H1 (cell line): ENCODE measurements at regions not wholly inside any gene's neighbourhood (a gene's known extent, or its start where the extent isn't known, plus 50 kb on each side); places are given as distances from the start of the nearest gene placed in this dataset.

Experiments used
- CTCF ChIA-PET: fragments of 300-600 bp; sonication (Branson Sonifier 250); formaldehyde crosslinking; loops from one replicate; lab custom pipeline; 2021; ENCODE audit not compliant: partially characterized antibody; lab: Charles Lee
- POLR2A ChIA-PET: fragments of 300-600 bp; sonication (Branson Sonifier 250); formaldehyde crosslinking; loops from one replicate; lab custom pipeline; 2021; ENCODE audit warnings: inconsistent platforms; ENCODE audit not compliant: partially characterized antibody; lab: Charles Lee
- DNase-seq, 2 experiments: peaks; one replicate each; pipeline versions ENCODE4 v3.0.0 to v3.0.0-alpha.2; 2010 to 2022; ENCODE audit warnings: low spot score in 2 of 2, low read depth in 1 of 2, mixed read lengths in 1 of 2
- FAIRE-seq: peaks from 2 replicates; lab custom pipeline; 2011; peaks lifted over from hg19 to GRCh38; lab: Jason Lieb, UNC
- H2AFZ ChIP-seq: 2 replicates; pipeline ENCODE4 v1.8.1; 2012; ENCODE audit warnings: low read length, inconsistent platforms
- H2AK5ac ChIP-seq: 2 replicates; pipeline ENCODE4 v1.6.1; 2013; ENCODE audit warnings: low read depth, low read length
- H2BK120ac ChIP-seq: replicated peaks from 2 replicates; pipeline ENCODE3; 2013; ENCODE audit warnings: low read depth, low read length, inconsistent platforms
- H2BK12ac ChIP-seq: 2 replicates; pipeline ENCODE4 v1.6.1; 2013; ENCODE audit warnings: low read depth, low read length
- H2BK15ac ChIP-seq: 2 replicates; pipeline ENCODE4 v1.6.1; 2013; ENCODE audit warnings: low read length
- H2BK20ac ChIP-seq: 2 replicates; pipeline ENCODE4 v1.6.1; 2013; ENCODE audit warnings: low read length
- H2BK5ac ChIP-seq: 2 replicates; pipeline ENCODE4 v1.6.1; 2013; ENCODE audit warnings: low read depth, low read length
- H3K14ac ChIP-seq: 2 replicates; pipeline ENCODE4 v1.6.1; 2013; ENCODE audit warnings: inconsistent platforms; ENCODE audit not compliant: insufficient read length
- H3K18ac ChIP-seq: 2 replicates; pipeline ENCODE4 v1.6.1; 2013; ENCODE audit warnings: low read length; ENCODE audit errors: extremely low read depth
- H3K23ac ChIP-seq: 2 replicates; pipeline ENCODE4 v1.6.1; 2013; ENCODE audit warnings: inconsistent platforms; ENCODE audit not compliant: insufficient read length
- H3K23me2 ChIP-seq: 2 replicates; pipeline ENCODE4 v1.6.1; 2013; ENCODE audit warnings: low read depth, low read length
- H3K27ac ChIP-seq: 2 replicates; pipeline ENCODE4 v1.6.1; 2011; ENCODE audit warnings: low read depth, low read length, inconsistent platforms
- H3K27me3 ChIP-seq, 4 experiments: replicated peaks in 1 of 4; 1 replicate in 1 of 4; 2 replicates in 3 of 4; pipeline versions ENCODE4 v1.6.1 to v1.8.1; 2011 to 2013; ENCODE audit warnings: low read length in 3 of 4, mild to moderate bottlenecking in 3 of 4, inconsistent platforms in 2 of 4, mixed read lengths in 2 of 4, moderate library complexity in 1 of 4; ENCODE audit not compliant: control insufficient read depth in 3 of 4, insufficient read depth in 3 of 4; ENCODE audit errors: extremely low read depth in 1 of 4
- H3K36me3 ChIP-seq, 4 experiments: 2 replicates each; pipeline versions ENCODE4 v1.6.1 to v1.8.1; 2011 to 2013; ENCODE audit warnings: mild to moderate bottlenecking in 4 of 4, low read length in 3 of 4, moderate library complexity in 2 of 4, control low read depth in 1 of 4, inconsistent platforms in 1 of 4; ENCODE audit not compliant: insufficient read depth in 4 of 4, control insufficient read depth in 2 of 4
- H3K4ac ChIP-seq: replicated peaks from 2 replicates; pipeline ENCODE3; 2013; ENCODE audit warnings: low read length, low read depth, mixed read lengths, inconsistent platforms; ENCODE audit not compliant: insufficient read length
- H3K4me1 ChIP-seq, 4 experiments: replicated peaks in 1 of 4; 1 replicate in 1 of 4; 2 replicates in 3 of 4; pipeline versions ENCODE4 v1.6.1 to v1.8.1; 2011 to 2013; ENCODE audit warnings: low read length in 3 of 4, inconsistent platforms in 2 of 4, mixed read lengths in 1 of 4; ENCODE audit not compliant: insufficient read depth in 4 of 4, control insufficient read depth in 3 of 4
- H3K4me2 ChIP-seq, 2 experiments: 2 replicates each; pipeline versions ENCODE4 v1.6.1 to v1.8.1; 2011 to 2013; ENCODE audit warnings: low read depth in 2 of 2, low read length in 2 of 2, control low read depth in 1 of 2, inconsistent platforms in 1 of 2, mild to moderate bottlenecking in 1 of 2; ENCODE audit not compliant: insufficient read depth in 1 of 2
- H3K4me3 ChIP-seq, 4 experiments: fragments of 200-600, 300-600 bp in 1 of 4; sonication (generic), shearing (Covaris generic), sonication (Bioruptor Twin) in 1 of 4; 2 replicates each; pipeline versions ENCODE4 v1.5.1 to v1.8.1; 2011 to 2016; ENCODE audit warnings: low read length in 4 of 4, low read depth in 3 of 4, control low read depth in 2 of 4, inconsistent platforms in 2 of 4, mild to moderate bottlenecking in 2 of 4, mixed read lengths in 1 of 4, moderate library complexity in 1 of 4; ENCODE audit not compliant: insufficient read depth in 2 of 4; ENCODE audit errors: extremely low read depth in 1 of 4
- H3K56ac ChIP-seq: replicated peaks from 2 replicates; pipeline ENCODE3; 2013; ENCODE audit warnings: low read depth, mild to moderate bottlenecking, mixed read lengths, low read length, inconsistent platforms; ENCODE audit not compliant: insufficient read length
- H3K79me1 ChIP-seq: 2 replicates; pipeline ENCODE4 v1.6.1; 2013; ENCODE audit warnings: low read depth, low read length, control low read depth
- H3K79me2 ChIP-seq, 2 experiments: 2 replicates each; pipeline versions ENCODE4 v1.6.1 to v1.8.1; 2012 to 2013; ENCODE audit warnings: low read length in 2 of 2, mild to moderate bottlenecking in 2 of 2, inconsistent platforms in 1 of 2; ENCODE audit not compliant: insufficient read depth in 2 of 2, control insufficient read depth in 1 of 2
- H3K9ac ChIP-seq, 4 experiments: replicated peaks in 1 of 4; 1 replicate in 1 of 4; 2 replicates in 3 of 4; pipeline versions ENCODE4 v1.6.1 to v1.8.1; 2011 to 2013; ENCODE audit warnings: low read depth in 3 of 4, low read length in 3 of 4, control low read depth in 2 of 4, mild to moderate bottlenecking in 2 of 4, moderate library complexity in 2 of 4, inconsistent platforms in 1 of 4; ENCODE audit errors: extremely low read depth in 1 of 4
- H3K9me3 ChIP-seq, 2 experiments: 2 replicates each; pipeline versions ENCODE4 v1.6.1 to v1.8.1; 2012 to 2013; ENCODE audit warnings: mild to moderate bottlenecking in 2 of 2, moderate library complexity in 2 of 2, control low read depth in 1 of 2, inconsistent platforms in 1 of 2, low read depth in 1 of 2, low read length in 1 of 2, mixed read lengths in 1 of 2; ENCODE audit not compliant: insufficient read depth in 2 of 2
- H4K20me1 ChIP-seq, 2 experiments: replicated peaks in 1 of 2; 2 replicates each; pipeline versions ENCODE3 to v1.8.1; 2011 to 2013; ENCODE audit warnings: inconsistent platforms in 2 of 2, low read length in 2 of 2, mild to moderate bottlenecking in 1 of 2; ENCODE audit not compliant: insufficient read depth in 2 of 2, control insufficient read depth in 1 of 2
- H4K5ac ChIP-seq: 2 replicates; pipeline ENCODE4 v1.6.1; 2013; ENCODE audit warnings: low read length, low read depth, mixed read lengths, inconsistent platforms; ENCODE audit not compliant: insufficient read length
- H4K8ac ChIP-seq: 2 replicates; pipeline ENCODE4 v1.8.0; 2013; ENCODE audit warnings: mild to moderate bottlenecking, moderate library complexity, low read length, inconsistent platforms; ENCODE audit not compliant: insufficient read depth; ENCODE audit errors: extremely low read depth
- H4K91ac ChIP-seq: replicated peaks from 2 replicates; pipeline ENCODE3; 2013; ENCODE audit warnings: low read length, mixed read lengths, inconsistent platforms; ENCODE audit not compliant: insufficient read length
- CEBPB ChIP-seq: IDR thresholded peaks from 2 replicates; pipeline ENCODE4 v1.6.1; 2012; ENCODE audit warnings: low read depth, low read length
- EZH2 ChIP-seq: fragments of 200-600 bp; sonication (generic); IDR thresholded peaks from 2 replicates; pipeline ENCODE4 v1.7.1; 2012; ENCODE audit warnings: low read depth, mild to moderate bottlenecking, moderate library complexity, low read length, inconsistent platforms; ENCODE audit not compliant: severe bottlenecking
- GABPA ChIP-seq: IDR thresholded peaks from 2 replicates; pipeline ENCODE4 v1.6.1; 2011; ENCODE audit warnings: mild to moderate bottlenecking, low read length, moderate library complexity, borderline replicate concordance; ENCODE audit not compliant: insufficient read depth
- POU5F1 ChIP-seq: IDR thresholded peaks from 2 replicates; pipeline ENCODE4 v1.6.1; 2011; ENCODE audit warnings: low read depth, mild to moderate bottlenecking, low read length, moderate library complexity
- WGBS, 2 experiments: shearing (Covaris generic) in 1 of 2; methylation state at CpG; one replicate each; pipeline versions ENCODE4 v1.1.6 to v1.1.7; 2013 to 2015; ENCODE audit warnings: low lambda C conversion rate in 2 of 2, mixed read lengths in 2 of 2, inconsistent platforms in 1 of 2, low coverage in 1 of 2, missing lambda C conversion rate in 1 of 2; ENCODE audit not compliant: insufficient replicate concordance in 2 of 2, insufficient coverage in 1 of 2, insufficient read length in 1 of 2; ENCODE audit errors: extremely low coverage in 1 of 2, missing lambda C conversion rate in 1 of 2; 5-methylcytosine and 5-hydroxymethylcytosine counted together

DNA sequence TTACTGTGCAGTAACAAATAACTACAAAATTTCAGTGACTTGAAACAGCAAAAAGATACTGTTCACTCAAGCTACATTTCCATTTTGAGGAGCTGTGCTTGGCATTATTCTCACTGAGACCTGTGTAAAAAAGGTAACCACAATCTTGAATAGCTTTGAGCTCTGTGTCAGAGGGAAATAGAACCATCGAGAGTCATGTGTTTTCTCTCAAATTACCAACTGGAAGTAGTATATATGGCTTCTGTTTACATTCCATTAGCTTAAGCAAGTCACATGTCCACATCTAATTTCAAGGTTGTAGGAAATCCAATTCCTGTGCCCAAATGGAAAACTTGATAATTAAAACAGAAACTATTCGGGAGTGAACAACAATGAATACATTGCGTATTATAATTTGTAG lies 82.9 kb upstream of the BANK1 start:
- no peak overlapping the region for H3K27ac ChIP-seq

More for the DNA sequence above, 82.9 kb upstream of the BANK1 start:
- Histone ChIP-seq H3K18ac (no peak overlapping the region), H4K91ac (no peak overlapping the region), H2AFZ (no peak overlapping the region; the same call in 1 of the 2 replicates), H4K8ac (no peak overlapping the region), H2AK5ac (no peak overlapping the region), H3K56ac (no peak overlapping the region), H3K4ac (no peak overlapping the region), H3K36me3 (no peaks in the 10 kb centered on the region), H3K27me3 (no peaks in the 10 kb centered on the region), H3K9ac (no peak overlapping the region), H3K4me2 (no peak overlapping the region), H3K4me3 (no peak overlapping the region), H3K9me3 (peaks cover 0 to 2% of the 10 kb centered on the region in 2 experiments; a peak in 1 of 4 replicates), H3K4me1 (no peaks in the 10 kb centered on the region), H3K79me1 (no peaks in the 10 kb centered on the region), H3K23me2 (no peaks in the 10 kb centered on the region), H3K23ac (no peak overlapping the region), H4K5ac (no peak overlapping the region), H2BK15ac (no peak overlapping the region), H2BK20ac (no peak overlapping the region), H2BK5ac (no peak overlapping the region), H2BK12ac (no peak overlapping the region), H4K20me1 (no peaks in the 10 kb centered on the region), H3K79me2 (no peaks in the 10 kb centered on the region), H2BK120ac (no peak overlapping the region)
- POLR2A ChIA-PET = no interaction called here
- CTCF ChIA-PET = interaction anchor here (1.0 kb wide), 1 partner anchor 23 kb away, joined by 6 read pairs; no protein-coding TSS in a partner anchor
- WGBS, 2 experiments = 75% methylated on average over 3 of the region's 3 CpGs; no CpG with 5 or more reads in 1 of the 2 experiments
- DNase-seq = no peak
- no peak for FAIRE-seq
- TF ChIP-seq CEBPB = no peak
- no peak for TF ChIP-seq EZH2
- no peak for TF ChIP-seq GABPA
- TF ChIP-seq POU5F1 = no peak
- TF ChIP-seq, all 59 proteins: peak for 0
- no peak overlapping the region for H3K14ac ChIP-seq
